ENCODE measurements at regions not wholly inside any gene's neighbourhood (a gene's known extent, or its start where the extent isn't known, plus 50 kb on each side); places are given as distances from the start of the nearest gene placed in this dataset.

GRCh38 chr7:81399471-81399870, 370.4 kb downstream of the HGF start:
- TF ChIP-seq CTCF (conservative IDR thresholded peaks at IDR 0.05; ENCODE audit: low read length) (no peak), EZH2phosphoT487 (IDR thresholded peaks at IDR 0.05; ENCODE audit: borderline replicate concordance) (no peak)
